Astrocyte of the cerebellum (primary cell): ENCODE measurements at regions not wholly inside any gene's neighbourhood (a gene's known extent, or its start where the extent isn't known, plus 50 kb on each side); places are given as distances from the start of the nearest gene placed in this dataset.

Experiments used
- DNase-seq: peaks from one replicate; pipeline ENCODE4 v3.0.0-alpha.2; 2011; ENCODE audit warnings: low read depth
- H3K4me3 ChIP-seq: 2 replicates; pipeline ENCODE4 v1.5.1; 2011; ENCODE audit warnings: mild to moderate bottlenecking, low read depth, low read length, moderate library complexity
- in situ Hi-C: cut with HindIII; loops from 2 replicates; pipeline ENCODE4 v1.10.0; 2017; ENCODE audit warnings: low sequenced_read_pairs
- TF ChIP-seq, protein P1 (sequence below): IDR thresholded peaks from 2 replicates; pipeline ENCODE4 v1.5.1; 2012; ENCODE audit warnings: low read length, low read depth, moderate library complexity, mild to moderate bottlenecking; ENCODE audit errors: missing control alignments

GRCh38 chr4:137968956-137969678, 273.0 kb downstream of the SLC7A11 start:
- H3K4me3 ChIP-seq, result no peak overlapping the region
- TF ChIP-seq, protein P1, sequence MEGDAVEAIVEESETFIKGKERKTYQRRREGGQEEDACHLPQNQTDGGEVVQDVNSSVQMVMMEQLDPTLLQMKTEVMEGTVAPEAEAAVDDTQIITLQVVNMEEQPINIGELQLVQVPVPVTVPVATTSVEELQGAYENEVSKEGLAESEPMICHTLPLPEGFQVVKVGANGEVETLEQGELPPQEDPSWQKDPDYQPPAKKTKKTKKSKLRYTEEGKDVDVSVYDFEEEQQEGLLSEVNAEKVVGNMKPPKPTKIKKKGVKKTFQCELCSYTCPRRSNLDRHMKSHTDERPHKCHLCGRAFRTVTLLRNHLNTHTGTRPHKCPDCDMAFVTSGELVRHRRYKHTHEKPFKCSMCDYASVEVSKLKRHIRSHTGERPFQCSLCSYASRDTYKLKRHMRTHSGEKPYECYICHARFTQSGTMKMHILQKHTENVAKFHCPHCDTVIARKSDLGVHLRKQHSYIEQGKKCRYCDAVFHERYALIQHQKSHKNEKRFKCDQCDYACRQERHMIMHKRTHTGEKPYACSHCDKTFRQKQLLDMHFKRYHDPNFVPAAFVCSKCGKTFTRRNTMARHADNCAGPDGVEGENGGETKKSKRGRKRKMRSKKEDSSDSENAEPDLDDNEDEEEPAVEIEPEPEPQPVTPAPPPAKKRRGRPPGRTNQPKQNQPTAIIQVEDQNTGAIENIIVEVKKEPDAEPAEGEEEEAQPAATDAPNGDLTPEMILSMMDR, result no peak
- DNase-seq, result no peak
- in situ Hi-C loops, result no loop called here

GRCh38 chr4:137967480-137968190, 274.5 kb downstream of the SLC7A11 start:
- DNase-seq, result no peak
- in situ Hi-C loops, result no loop called here
- no peak overlapping the region for H3K4me3 ChIP-seq
- TF ChIP-seq, protein P1, result no peak

GRCh38 chr4:137966504-137966903, 275.6 kb downstream of the SLC7A11 start:
- no peak overlapping the region for H3K4me3 ChIP-seq
- in situ Hi-C loops, result no loop called here
- no peak for DNase-seq
- TF ChIP-seq, protein P1, result no peak

- H3K4me3 ChIP-seq, result no peak overlapping the region
- in situ Hi-C loops, result no loop called here
- DNase-seq, result no peak
- TF ChIP-seq, protein P1, result no peak
These were observed 281.1 kb downstream of the SLC7A11 start for GRCh38 chr4:137961051-137961438.

- TF ChIP-seq, protein P1, result no peak
- H3K4me3 ChIP-seq, result no peak overlapping the region
- peak; percentile 63 for DNase-seq
- in situ Hi-C loops, result no loop called here
These were observed 281.6 kb downstream of the SLC7A11 start for GRCh38 chr4:137960371-137961050.

DNA sequence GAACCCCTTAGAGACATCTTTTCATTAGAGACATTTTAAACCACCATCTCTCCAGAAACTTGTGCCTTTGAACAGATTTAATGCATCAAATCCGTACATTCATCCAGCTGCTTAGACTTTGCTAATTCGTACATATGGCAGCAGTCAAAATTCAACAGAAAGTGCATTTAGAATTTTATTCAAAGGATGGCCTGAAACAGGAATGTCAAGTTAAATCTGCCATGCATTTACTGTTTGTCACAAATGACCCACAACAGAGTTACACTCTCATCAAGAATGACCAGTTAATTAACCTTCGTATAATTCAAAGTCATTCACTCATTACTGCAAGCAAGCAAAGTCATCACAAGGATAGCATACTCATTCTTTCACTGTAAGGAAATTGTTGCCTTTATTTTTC, 284.3 kb downstream of the SLC7A11 start:
- H3K4me3 ChIP-seq, result no peak overlapping the region
- TF ChIP-seq, protein P1, result no peak
- DNase-seq, result no peak
- in situ Hi-C loops, result no loop called here
